PC-9 (cell line): ENCODE measurements at regions not wholly inside any gene's neighbourhood (a gene's known extent, or its start where the extent isn't known, plus 50 kb on each side); places are given as distances from the start of the nearest gene placed in this dataset.

ENCODE experiments used
- EZH2 ChIP-seq: fragments of 200-600 bp; sonication (generic); IDR thresholded peaks from 2 replicates; pipeline ENCODE4 v1.8.0; 2017; ENCODE audit warnings: antibody characterized with exemption, low read depth
- TF ChIP-seq, protein P1 (sequence below): fragments of 200-600 bp; sonication (generic); conservative IDR thresholded peaks from 2 replicates; pipeline ENCODE4 v1.6.1; 2017; ENCODE audit warnings: mixed run types, antibody characterized with exemption, mild to moderate bottlenecking, moderate library complexity

- TF ChIP-seq, protein P1, sequence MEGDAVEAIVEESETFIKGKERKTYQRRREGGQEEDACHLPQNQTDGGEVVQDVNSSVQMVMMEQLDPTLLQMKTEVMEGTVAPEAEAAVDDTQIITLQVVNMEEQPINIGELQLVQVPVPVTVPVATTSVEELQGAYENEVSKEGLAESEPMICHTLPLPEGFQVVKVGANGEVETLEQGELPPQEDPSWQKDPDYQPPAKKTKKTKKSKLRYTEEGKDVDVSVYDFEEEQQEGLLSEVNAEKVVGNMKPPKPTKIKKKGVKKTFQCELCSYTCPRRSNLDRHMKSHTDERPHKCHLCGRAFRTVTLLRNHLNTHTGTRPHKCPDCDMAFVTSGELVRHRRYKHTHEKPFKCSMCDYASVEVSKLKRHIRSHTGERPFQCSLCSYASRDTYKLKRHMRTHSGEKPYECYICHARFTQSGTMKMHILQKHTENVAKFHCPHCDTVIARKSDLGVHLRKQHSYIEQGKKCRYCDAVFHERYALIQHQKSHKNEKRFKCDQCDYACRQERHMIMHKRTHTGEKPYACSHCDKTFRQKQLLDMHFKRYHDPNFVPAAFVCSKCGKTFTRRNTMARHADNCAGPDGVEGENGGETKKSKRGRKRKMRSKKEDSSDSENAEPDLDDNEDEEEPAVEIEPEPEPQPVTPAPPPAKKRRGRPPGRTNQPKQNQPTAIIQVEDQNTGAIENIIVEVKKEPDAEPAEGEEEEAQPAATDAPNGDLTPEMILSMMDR: no peak
- TF ChIP-seq EZH2: no peak
Observed at GRCh38 chr4:158422546-158422945, 99.1 kb upstream of the RXFP1 start.
